Stomach smooth muscle (tissue), 2 donors: ENCODE measurements at regions not wholly inside any gene's neighbourhood (a gene's known extent, or its start where the extent isn't known, plus 50 kb on each side); places are given as distances from the start of the nearest gene placed in this dataset.
"Not testable (repeated sequence)": the region's sequence is repeated elsewhere in the genome, so short reads cannot be mapped to it uniquely, and the experiment has no call there.

Source experiments
- H3K27ac ChIP-seq: one replicate; pipeline ENCODE4 v1.7.0; 2013; ENCODE audit warnings: mild to moderate bottlenecking, low read length, inconsistent platforms
- H3K27me3 ChIP-seq, 2 donors: one replicate each; pipeline ENCODE4 v1.7.0; 2013; ENCODE audit warnings: low read length in 2 of 2; ENCODE audit not compliant: insufficient read depth in 2 of 2, control insufficient read depth in 1 of 2
- H3K36me3 ChIP-seq, 2 donors: one replicate each; pipeline ENCODE4 v1.7.0; 2013; ENCODE audit warnings: low read length in 2 of 2; ENCODE audit not compliant: control insufficient read depth in 2 of 2, insufficient read depth in 2 of 2
- H3K4me1 ChIP-seq: one replicate; pipeline ENCODE4 v1.7.0; 2013; ENCODE audit warnings: low read length; ENCODE audit not compliant: control insufficient read depth, insufficient read depth
- H3K4me3 ChIP-seq, 2 donors: one replicate each; pipeline ENCODE4 v1.7.0; 2013; ENCODE audit warnings: low read length in 2 of 2
- H3K9ac ChIP-seq, 2 donors: one replicate each; pipeline ENCODE4 v1.7.0; 2013; ENCODE audit warnings: low read length in 2 of 2, mild to moderate bottlenecking in 1 of 2
- H3K9me3 ChIP-seq, 2 donors: one replicate each; pipeline ENCODE4 v1.7.0; 2013; ENCODE audit warnings: low read length in 2 of 2; ENCODE audit not compliant: control insufficient read depth in 2 of 2
- donor health status: healthy.
- donor health status: Pancreatic carcinoma.

DNA sequence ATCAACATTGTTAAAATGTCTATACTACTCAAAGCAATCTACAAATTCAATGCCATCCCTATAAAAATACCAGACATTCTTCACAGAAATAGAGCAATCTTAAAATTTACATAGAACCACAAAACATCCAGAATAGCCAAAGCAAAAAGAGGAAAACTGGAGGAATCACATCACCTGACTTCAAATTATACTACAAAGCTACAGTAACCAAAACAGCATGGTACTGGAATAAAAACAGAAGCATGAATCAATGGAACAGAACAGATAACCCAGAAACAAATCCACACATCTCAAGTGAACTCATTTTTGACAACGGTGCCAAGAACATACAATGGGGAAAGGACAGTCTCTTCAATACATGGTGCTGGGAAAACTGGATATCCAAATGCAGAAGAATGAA, 87.3 kb upstream of the EGFR start:
- Histone ChIP-seq H3K9ac (no peak overlapping the region), H3K27ac (no peak overlapping the region), H3K4me3 (no peak overlapping the region), H3K9me3 (no peaks in the 10 kb centered on the region), H3K27me3 (no peaks in the 10 kb centered on the region), H3K4me1 (no peaks in the 10 kb centered on the region), H3K36me3 (no peaks in the 10 kb centered on the region)

DNA sequence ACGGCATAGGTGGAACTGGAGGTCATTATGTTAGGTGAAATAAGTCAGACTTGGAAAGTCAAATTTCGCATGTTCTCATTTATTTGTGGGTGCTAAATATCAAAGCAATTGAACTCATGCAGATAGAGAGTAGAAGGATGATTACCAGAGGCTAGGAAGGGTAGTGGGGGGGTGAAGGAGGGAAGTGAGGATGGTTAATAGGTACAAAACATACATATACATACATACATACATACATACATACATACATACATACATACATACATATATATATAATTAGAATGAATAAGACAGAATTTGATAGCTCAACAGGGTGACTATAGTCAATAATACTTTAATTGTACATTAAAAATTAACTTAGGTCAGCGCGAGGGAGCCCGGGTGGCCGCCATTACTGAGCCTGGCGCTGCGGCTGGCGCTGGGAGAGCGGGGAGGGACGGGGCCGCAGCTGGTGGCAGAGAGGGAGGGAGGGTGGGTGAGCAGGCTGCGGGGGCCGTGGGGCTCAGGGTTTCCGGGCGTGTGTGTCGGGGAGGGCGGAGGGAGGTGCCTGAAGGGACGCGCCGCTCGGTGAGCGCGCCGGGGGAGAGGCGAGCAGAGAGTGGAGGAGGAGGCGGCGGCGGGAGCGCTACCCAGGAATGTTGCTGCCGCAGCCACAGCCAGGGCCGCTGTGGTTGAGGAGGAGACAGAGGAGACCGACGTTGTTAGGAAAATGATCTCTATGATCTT, 85.8 kb upstream of the EGFR start:
- Histone ChIP-seq H3K9me3 (no peaks in the 10 kb centered on the region), H3K36me3 (no peaks in the 10 kb centered on the region), H3K9ac (peak overlapping the region; percentile 21 to 53), H3K4me1 (no peaks in the 10 kb centered on the region), H3K4me3 (peak overlapping the region; percentile 50 to 68), H3K27me3 (no peaks in the 10 kb centered on the region), H3K27ac (no peak overlapping the region)

DNA sequence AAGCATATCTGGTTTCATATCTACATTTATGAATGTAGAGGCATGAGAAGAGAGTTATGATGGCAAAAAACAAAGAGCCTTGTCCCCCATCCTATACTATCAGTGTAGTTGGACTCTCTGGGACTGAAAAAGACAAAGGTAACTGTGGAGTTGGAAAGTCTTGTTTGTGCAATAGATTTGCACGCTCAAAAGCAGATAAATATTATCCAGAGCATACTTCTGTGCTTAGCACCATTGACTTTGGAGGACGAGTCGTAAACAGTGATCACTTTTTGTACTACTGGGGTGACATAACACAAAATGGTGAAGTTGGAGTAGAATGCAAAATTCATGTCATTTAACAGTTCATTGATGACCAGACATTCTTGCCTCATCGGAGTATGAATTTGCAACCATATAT, 85.2 kb upstream of the EGFR start:
- Histone ChIP-seq H3K27ac (no peak overlapping the region), H3K9me3 (no peaks in the 10 kb centered on the region), H3K27me3 (no peaks in the 10 kb centered on the region), H3K36me3 (no peaks in the 10 kb centered on the region), H3K4me1 (no peaks in the 10 kb centered on the region), H3K4me3 (peak overlapping the region; percentile 50 to 68), H3K9ac (peak overlapping the region; percentile 21 to 53)

DNA sequence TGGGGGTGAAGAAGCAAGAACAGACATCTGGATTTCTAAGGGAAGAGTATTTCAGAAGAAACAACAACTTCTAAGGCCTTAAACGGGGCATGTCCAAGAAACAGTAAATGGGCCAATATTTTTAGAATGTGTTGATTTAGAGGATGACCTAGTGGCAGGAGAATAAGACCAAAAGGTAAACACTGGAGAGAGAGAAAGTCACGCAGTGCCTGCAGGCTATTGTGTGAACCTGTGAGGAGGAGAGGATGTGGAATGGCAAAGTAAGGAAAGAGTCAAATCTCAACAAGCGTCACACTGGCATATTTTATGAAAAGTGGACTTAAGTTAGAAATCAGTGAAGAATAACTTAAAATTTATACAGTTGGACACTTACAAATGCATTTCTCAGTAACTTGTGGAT, 78.1 kb upstream of the EGFR start:
- no peaks in the 10 kb centered on the region for H3K36me3 ChIP-seq
- no peaks in the 10 kb centered on the region for H3K27me3 ChIP-seq
- H3K27ac ChIP-seq = no peak overlapping the region
- H3K9me3 ChIP-seq = no peaks in the 10 kb centered on the region
- H3K4me1 ChIP-seq = no peaks in the 10 kb centered on the region
- H3K4me3 ChIP-seq = no peak overlapping the region
- no peak overlapping the region for H3K9ac ChIP-seq

DNA sequence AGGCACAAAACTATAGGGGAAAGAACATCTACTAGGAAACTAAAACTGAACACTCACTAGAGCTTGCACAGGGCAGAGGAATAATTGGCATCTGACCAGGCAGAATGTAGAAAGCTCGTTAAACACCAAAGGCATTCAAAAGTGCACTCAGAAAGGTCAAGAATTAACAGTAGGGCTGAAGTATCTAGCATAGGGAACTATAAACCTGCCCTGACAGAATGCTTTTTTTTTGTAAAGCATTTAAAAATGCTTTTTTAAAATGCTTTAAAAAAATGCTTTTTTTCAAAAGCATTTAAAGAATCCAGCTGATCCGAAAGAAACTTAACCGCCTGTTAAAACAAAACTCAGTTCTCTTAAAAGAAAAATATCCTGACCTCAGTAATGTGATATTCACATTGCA, 74.6 kb upstream of the EGFR start:
- no peaks in the 10 kb centered on the region for H3K27me3 ChIP-seq
- no peak overlapping the region for H3K9ac ChIP-seq
- no peaks in the 10 kb centered on the region for H3K4me1 ChIP-seq
- H3K36me3 ChIP-seq = no peaks in the 10 kb centered on the region
- H3K27ac ChIP-seq = no peak overlapping the region
- H3K4me3 ChIP-seq = no peak overlapping the region
- no peaks in the 10 kb centered on the region for H3K9me3 ChIP-seq

DNA sequence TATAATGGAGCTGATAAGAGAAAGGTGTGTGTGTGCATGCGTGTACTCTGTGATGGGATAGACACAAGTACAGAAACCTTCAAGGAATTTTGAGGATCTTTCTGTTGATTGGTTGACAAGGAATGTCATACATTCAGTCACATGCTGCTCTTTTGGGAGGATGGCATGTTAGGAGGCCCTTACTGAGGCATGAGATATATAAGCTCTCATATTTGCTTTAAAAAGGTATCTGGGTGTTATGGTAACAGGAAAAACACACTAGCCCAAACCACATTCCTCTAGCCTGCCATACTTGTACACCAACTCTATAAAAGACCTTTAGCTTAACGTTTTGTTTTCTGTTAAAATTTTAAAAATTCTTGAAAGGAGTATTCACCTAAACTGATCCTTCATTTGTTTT, 72.5 kb upstream of the EGFR start:
- Histone ChIP-seq H3K9me3 (no peaks in the 10 kb centered on the region), H3K27ac (no peak overlapping the region), H3K36me3 (no peaks in the 10 kb centered on the region), H3K27me3 (no peaks in the 10 kb centered on the region), H3K9ac (no peak overlapping the region), H3K4me1 (no peaks in the 10 kb centered on the region), H3K4me3 (no peak overlapping the region)

DNA sequence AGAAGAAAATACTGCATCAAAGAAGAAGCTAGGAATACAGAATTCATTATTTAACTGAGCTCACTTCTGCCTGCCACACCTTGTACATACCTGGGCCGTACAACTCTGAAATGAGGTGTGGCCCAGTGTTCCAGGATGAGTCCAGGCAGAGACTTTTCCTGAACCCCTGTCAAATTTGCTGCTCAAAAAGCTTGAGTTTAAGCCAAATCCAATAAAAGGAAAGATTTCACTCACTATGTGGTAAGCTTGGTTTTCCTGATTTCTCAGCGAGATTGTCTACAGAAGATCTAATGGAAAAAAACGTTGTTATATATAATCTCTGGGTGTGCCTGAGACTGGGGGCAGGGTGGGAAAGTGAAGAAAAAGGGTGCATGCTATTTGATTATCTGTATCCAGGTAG, 72.1 kb upstream of the EGFR start:
- Histone ChIP-seq H3K27ac (no peak overlapping the region), H3K4me3 (no peak overlapping the region), H3K9me3 (peaks cover 0 to 3% of the 10 kb centered on the region in 2 donors)

DNA sequence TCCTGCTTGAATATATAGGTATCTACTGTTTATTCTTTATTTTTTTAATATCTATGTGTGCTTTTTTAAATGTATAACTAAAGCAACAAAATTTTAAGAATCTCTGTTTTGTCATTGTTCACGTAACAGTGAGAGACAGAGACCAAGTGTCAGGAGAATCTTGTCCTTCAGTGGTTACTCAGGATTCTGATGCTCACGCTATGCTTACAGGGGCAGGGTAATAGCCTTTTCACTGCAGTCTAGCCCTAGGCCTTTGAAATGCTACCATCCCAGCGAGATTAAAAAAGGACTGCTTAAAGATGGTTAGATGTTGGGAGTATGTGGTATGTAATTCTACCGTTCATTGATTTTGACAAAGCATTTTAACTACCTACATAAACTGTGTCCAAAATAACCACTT, 71.6 kb upstream of the EGFR start:
- no peak overlapping the region for H3K4me3 ChIP-seq
- H3K27ac ChIP-seq = no peak overlapping the region
- no peak overlapping the region for H3K9ac ChIP-seq
- H3K4me1 ChIP-seq = no peaks in the 10 kb centered on the region
- H3K36me3 ChIP-seq = no peaks in the 10 kb centered on the region
- no peaks in the 10 kb centered on the region for H3K27me3 ChIP-seq
- H3K9me3 ChIP-seq = peaks cover 0 to 3% of the 10 kb centered on the region in 2 donors

More for the DNA sequence above, 72.1 kb upstream of the EGFR start:
- Histone ChIP-seq H3K9ac (no peak overlapping the region), H3K4me1 (no peaks in the 10 kb centered on the region), H3K27me3 (no peaks in the 10 kb centered on the region), H3K36me3 (no peaks in the 10 kb centered on the region)

DNA sequence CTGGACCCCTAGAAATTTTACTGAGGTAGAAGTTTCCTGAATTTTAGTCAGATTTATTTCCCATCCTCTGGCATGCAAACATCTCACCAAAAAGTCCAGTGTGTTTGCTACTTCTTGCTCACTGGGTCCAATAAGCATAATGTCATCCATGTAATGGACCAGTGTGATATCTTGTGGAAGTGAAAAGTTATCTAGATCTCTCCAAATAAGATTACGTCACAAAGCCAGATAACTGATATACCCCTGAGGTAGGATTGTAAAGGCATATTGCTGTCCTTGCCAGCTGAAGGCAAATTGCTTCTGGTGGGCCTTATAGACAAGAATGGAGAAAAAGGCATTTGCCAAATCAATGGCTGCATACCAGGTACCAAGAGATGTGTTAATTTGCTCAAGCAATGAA, 69.3 kb upstream of the EGFR start:
- H3K4me3 ChIP-seq, H3K27ac ChIP-seq: not testable (repeated sequence)

DNA sequence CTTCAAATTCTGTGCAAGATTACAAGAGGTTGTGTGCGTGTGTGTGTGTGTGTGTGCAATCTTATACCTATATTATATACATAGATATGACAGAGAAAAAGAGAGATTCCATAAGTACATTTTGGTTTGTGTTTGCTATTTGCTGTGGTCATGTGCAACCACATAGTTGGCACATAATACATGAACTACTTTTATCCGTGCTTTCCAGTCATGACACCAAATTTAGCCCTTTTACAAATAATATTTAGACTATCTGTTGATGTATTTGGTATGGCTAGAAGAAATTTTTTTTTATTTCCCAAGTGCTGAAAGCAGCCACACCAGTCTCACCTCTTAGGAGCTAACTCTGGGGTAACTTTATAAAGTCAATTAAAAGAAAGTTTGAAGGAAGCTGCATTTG, 63.5 kb upstream of the EGFR start:
- Histone ChIP-seq H3K36me3 (no peaks in the 10 kb centered on the region), H3K4me1 (peaks cover 4% of the 10 kb centered on the region), H3K4me3 (no peak overlapping the region), H3K9me3 (peaks cover 0 to 3% of the 10 kb centered on the region in 2 donors), H3K27ac (no peak overlapping the region), H3K27me3 (no peaks in the 10 kb centered on the region), H3K9ac (no peak overlapping the region)

More for the DNA sequence above, 69.3 kb upstream of the EGFR start:
- H3K36me3 ChIP-seq, H3K27me3 ChIP-seq, H3K4me1 ChIP-seq, H3K9ac ChIP-seq, H3K9me3 ChIP-seq: not testable (repeated sequence)

DNA sequence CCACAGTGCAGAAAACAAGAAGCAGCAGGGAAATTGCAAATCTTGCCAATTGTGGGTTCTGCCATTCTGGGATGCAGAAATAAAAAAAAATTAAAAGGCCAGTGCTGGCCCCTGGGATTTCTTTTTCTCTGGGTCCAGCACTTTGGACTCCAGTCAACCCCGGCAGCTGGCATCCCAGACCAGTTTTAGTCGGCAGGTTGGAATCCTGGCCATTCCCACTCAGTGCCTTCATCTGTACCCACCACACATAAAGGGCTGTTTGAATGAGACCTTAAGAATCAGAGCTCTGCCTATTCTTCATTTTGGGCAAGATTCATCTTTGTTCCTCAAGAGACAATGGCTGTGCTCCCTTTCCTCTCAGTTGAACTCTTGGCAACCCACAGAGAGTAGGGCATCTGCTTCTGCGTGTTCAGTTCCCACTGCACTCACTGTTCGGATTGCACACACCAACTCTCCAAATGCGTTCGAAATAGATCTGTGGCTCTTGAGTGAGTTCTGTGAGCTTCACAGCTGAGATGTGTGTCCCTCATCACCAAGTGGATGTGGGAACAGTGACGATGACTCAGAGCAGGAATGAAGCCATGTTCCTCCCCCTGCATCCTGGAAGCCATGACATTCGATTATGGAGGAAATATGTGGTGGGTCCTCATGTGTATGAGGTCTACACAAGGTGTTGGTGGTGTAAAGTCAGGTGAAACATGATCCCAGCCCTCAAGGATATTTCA, 63.0 kb upstream of the EGFR start:
- H3K4me3 ChIP-seq = no peak overlapping the region
- H3K4me1 ChIP-seq = peaks cover 4% of the 10 kb centered on the region

More for the DNA sequence above, 63.0 kb upstream of the EGFR start:
- Histone ChIP-seq H3K36me3 (no peaks in the 10 kb centered on the region), H3K27ac (no peak overlapping the region), H3K27me3 (no peaks in the 10 kb centered on the region), H3K9me3 (peaks cover 0 to 3% of the 10 kb centered on the region in 2 donors), H3K9ac (no peak overlapping the region)
